GM12865 (cell line): ENCODE measurements at regions not wholly inside any gene's neighbourhood (a gene's known extent, or its start where the extent isn't known, plus 50 kb on each side); places are given as distances from the start of the nearest gene placed in this dataset.

Experiments
- DNase-seq: peaks from one replicate; pipeline ENCODE4 v3.0.0; 2010; ENCODE audit warnings: low read depth
- H3K4me3 ChIP-seq: 2 replicates; pipeline ENCODE4 v1.5.1; 2011; ENCODE audit warnings: mild to moderate bottlenecking, low read depth, low read length, control low read depth
- CTCF ChIP-seq: IDR thresholded peaks from 2 replicates; pipeline ENCODE4 v1.5.1; 2011; ENCODE audit warnings: low read length, control low read depth, low read depth, inconsistent platforms; ENCODE audit not compliant: insufficient read depth; ENCODE audit errors: missing control alignments

DNA sequence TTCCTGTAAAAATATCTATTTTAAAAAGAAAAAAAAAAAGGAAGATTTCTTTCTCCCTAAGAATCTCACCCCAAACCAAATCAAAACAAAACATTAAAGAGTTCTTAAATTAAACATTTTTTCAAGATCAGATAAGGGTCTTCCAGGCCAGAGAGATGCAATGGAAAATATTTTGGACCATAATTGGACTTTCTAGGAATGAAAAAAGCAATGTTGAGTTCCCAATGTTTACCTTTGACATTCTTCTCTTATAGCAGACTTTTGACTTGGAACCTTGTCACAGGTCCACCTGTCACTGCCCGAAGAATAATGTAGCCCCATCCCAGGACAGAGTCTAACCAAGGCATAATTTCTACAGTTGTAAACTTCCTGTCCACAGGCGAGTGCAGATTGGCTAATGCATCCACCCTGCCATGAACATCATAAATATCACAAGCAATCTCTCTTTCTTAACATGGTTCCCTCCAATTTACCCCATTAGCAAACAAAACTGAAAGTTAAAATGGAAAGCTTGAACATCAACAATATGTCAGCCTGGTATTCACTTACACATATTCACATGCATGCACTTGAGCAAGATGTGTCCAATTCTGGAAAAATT is 121.7 kb upstream of the ZNF366 start:
- TF ChIP-seq CTCF: no peak
- no peak for DNase-seq
- H3K4me3 ChIP-seq: no peak overlapping the region

DNA sequence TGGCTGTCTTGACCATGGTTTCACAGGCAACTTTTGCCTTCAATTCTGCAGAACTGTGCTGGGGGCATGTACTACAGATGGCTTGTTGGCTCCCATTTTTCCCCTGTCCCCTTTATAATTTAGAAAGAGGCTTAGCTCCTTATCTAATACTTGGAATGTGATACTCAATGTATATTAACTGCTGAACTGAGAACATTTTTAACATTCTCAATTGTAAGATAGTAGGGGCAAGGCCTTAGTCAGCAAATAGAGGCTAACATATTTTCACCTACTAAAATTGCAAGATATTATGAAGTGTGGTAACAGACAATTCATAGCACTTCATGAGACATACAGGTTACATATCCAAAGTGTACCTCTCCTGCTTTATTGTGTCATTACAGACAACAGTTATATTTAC is 118.1 kb upstream of the ZNF366 start:
- no peak overlapping the region for H3K4me3 ChIP-seq
- TF ChIP-seq CTCF: no peak
- no peak for DNase-seq

DNA sequence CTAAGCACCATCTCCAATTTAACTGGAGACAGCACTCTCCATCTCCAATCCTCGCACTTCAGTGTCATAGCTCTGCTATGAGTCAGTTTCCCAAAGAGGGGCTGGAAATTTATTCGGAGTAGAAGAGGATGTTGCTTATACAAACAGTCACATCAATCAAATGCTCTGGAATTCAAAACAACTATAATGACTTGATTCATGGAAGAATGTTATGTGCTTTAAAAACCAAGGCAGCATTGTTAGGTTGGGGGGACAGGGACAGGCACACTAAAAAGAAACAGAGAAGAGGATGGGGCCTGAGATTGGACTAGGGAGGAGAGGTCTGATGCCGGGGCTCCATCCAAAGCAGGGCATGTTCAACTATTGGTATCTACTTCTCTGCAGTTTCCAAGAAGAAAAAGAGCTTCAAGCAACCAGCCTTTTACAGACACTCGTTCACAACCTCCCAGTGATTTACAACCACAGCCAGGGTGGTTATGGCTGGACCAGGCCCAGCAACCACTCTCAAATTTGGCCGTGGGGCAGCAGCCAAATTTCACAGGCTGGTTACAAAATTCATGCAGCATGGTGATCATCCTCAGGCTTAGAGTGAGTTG is 117.5 kb upstream of the ZNF366 start:
- TF ChIP-seq CTCF: no peak
- no peak overlapping the region for H3K4me3 ChIP-seq
- DNase-seq: no peak

DNA sequence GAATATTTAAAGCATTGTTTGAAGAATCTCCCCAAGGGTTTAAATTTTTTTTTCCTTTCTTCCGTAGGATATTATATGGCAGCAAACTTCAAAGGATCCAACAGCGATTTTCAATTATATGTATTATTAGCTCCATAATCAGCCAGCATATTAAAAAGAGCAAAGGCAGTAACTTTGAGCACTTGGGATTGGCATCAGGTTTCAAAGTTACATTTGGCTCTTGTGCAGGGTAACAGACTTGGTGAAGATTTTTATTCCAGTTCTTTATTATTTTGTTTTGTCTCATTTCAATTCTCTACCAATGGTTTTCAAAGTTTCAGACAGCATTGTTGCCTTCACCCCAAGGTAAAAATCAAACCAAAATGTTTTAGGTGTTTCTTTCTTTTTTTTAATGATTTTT is 116.7 kb upstream of the ZNF366 start:
- DNase-seq: no peak
- no peak overlapping the region for H3K4me3 ChIP-seq
- no peak for TF ChIP-seq CTCF

DNA sequence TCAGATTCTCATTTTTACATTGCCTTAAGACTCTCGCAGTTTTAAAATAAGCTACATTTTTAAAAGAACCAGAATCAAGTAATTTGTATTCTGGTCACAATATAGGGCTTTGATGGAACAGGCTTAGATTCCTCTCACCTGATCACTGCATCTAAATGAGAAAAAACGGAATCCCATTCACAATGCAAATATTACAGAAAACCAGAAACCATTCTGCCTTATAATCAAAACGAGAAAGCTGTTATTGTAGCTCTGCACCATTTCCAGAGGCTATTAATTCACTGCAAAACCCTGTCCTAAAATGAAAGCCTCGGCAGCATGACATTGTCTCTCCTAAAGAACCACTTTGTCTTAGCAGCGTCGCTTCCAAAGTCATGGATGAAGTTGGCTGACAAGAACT is 116.1 kb upstream of the ZNF366 start:
- no peak overlapping the region for H3K4me3 ChIP-seq
- no peak for TF ChIP-seq CTCF

DNA sequence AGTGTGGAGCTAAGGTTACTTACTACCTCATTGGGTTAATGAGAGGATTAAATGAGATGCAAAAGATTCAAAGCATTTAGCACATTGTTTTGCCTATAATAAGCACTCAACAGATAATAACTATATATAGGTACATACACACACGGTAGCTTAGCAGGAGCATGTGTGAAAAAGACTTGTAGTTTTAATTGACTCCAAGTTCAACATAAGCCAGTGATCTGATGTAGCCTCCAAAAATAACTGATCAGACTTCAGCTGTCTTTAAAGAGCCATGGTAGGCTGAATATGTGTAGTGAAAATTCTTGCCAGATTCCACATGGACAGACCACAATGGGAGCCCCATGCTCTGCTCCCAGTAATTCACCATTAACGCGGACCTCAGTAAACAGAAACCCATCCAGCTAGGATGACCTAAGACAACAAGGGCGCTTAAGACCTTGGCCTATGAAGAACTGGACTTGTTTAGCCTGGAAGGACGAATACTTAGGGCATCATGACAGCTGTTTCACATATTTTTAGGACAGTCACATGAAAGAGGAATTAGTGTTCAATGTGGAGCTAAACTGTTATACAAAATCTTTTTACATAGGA is 115.1 kb upstream of the ZNF366 start:
- no peak for TF ChIP-seq CTCF
- no peak overlapping the region for H3K4me3 ChIP-seq

More for the DNA sequence above, 116.1 kb upstream of the ZNF366 start:
- no peak for DNase-seq

More for the DNA sequence above, 115.1 kb upstream of the ZNF366 start:
- DNase-seq: no peak
